OCI-M1 (cell line): ENCODE measurements at regions not wholly inside any gene's neighbourhood (a gene's known extent, or its start where the extent isn't known, plus 50 kb on each side); places are given as distances from the start of the nearest gene placed in this dataset.

Experiments
- DNase-seq: peaks from one replicate; lab custom pipeline; 2025; lab: John Stamatoyannopoulos, UW

DNA sequence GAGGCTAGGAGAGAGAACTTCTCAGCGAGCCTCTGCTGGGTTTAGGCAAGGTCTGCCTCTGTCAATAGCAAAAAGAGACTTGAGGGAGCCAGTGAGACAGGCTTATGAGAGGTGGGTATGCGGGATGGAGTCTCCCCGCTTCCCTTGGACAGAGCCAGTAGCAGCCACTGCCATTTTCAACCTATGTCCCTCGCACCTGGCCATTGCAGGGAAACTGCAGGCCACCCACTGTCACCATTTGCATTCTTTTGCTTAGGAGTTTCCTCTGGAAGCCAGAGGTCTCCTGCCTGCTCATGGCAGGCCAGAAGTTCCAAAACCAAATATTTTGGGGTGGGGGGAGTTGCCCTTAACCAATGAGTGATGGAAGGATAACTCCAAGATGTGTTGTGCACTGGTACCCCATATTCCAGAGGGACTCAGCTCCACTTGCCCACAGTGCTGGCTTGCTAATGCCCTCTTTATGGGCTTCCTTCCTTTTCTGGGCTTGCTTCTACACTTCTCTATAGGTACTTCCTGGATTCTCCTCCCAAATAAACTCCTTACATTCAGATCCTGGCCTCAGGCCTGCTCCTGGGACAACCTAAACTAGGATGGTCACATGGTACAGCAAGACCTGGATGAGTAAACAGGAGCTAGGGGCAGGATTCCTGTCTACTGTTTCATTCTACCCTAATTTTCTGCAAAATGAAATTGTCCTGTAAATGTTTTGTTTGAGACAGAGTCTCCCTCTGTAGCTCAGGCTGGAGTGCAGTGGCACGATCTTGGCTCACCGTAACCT, 108.9 kb upstream of the PROK2 start:
- DNase-seq = no peak

GRCh38 chr3:71893122-71893521, 108.2 kb upstream of the PROK2 start:
- DNase-seq = no peak

DNA sequence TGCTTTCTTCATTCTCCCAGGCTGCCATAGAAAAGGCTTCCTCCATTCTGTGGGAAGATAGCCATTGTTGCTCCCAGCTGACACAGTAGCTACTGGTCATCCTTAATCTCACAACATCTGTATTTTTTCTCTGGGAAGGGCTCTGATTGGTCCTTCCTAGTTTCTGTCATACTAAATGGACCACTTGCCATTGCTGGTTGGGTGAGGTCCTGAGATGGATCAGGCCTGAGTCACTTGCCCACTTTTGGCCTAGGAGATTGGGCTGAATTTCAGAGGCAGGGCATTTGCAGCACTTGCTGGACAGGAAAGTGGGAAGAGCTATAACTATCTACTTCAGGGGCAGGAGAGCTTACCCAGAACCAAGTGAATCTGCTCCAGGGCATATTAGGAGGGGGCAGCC, 106.5 kb upstream of the PROK2 start:
- DNase-seq = no peak

- no peak for DNase-seq
Observed at GRCh38 chr3:71890356-71890931, 105.5 kb upstream of the PROK2 start.

DNA sequence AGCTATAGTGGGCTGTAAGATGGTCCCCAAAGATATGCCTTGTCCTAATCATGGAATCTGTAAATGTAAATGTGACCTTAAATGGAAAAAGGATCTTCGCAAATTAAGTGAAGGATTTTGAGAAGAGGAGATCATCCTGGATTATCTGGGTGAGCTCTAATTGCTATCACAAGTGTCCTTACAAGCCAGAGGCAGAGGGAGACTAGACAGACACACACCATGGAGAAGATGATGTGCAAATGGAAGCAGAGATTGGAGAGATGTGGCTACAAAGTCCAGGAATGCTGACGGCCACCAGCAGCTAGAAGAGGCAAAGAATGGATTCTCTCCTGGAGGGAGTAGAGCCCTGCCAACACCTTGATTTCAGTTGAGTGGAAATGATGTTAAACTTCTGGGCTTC, 102.3 kb upstream of the PROK2 start:
- DNase-seq = no peak

GRCh38 chr3:71885006-71885405, 100.1 kb upstream of the PROK2 start:
- DNase-seq = no peak

DNA sequence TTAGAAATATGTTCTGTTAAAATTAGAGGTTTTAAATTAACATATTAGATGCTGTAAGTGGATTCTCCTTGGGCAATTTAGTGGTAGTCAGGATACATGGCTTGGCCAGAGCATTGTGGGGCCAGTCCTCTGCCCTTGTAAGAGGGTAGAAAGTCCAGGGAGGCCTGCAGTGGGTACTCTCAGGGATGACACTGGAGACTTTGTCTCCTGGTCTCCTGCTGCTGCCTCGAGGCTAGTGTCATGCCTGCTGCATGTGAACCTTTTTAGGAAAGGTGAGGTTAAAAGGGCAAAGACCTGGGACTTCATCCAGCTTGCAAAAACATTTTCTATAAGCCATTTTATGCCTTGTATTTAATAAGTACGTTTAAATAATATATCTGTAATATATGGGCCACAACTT, 96.8 kb upstream of the PROK2 start:
- DNase-seq = no peak

DNA sequence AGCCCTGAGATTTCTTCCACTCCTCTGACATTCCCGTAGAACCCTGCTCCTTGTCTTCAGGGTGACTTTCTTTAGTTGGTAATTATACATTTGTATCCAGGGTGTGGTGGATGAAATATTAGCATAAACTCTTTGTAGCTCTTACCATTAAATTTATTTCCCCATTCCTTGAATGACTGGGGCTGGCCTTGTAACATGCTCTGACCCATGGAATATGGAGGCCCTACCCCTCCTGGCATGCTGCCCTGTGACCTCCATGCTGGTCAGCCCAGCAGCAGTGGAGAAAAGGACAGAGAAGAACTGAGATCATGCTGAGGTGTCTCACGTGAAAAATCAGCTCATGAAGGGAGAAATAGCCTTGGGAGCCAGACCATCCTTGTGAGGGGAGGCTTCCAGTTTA, 96.1 kb upstream of the PROK2 start:
- no peak for DNase-seq

- no peak for DNase-seq
Observed at GRCh38 chr3:71879089-71879488, 94.1 kb upstream of the PROK2 start.

DNA sequence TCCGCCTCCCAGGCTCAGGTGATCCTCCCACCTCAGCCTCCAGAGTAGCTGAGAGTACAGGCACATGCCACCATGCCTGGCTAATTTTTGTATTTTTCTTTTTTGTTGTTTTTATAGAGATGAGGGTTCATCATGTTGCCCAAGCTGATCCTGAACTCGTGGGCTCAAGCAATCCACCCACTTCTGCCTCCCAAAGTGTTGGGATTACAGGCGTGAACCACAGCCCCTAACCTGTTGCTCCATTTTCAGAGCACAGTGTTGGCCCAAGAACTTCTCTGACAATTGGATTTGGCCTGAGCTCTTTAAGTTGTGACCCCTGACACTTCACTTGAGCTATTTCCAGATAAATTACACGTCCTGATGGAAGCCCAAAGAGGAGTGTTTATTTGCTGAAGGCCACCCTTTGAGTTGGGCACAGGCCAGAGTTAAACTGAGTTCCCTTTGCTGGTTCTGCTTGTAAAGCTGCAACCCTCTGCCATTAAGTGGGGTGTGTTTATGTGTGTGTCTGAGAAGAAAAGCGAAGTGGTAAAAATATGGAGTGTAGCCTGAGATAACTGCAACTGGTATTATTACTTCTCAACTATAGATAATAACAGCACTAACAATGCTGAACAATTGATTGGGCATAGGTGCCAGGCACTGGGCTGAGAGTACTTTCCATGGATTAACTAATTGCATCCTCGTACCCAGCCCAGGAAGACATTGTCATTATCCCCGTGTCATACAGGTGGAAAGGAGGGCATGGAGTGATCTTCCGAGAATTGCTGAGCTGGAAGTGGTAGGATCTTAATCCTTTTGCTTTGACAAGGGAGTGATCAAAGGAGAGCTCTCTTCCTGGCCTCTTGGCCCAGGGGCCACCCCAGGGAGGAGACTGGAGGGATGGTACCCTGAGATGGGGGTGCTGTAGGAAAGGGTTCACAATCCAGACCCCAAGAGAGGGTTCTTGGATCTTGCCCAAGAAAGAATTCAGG, 91.5 kb upstream of the PROK2 start:
- DNase-seq = no peak

DNA sequence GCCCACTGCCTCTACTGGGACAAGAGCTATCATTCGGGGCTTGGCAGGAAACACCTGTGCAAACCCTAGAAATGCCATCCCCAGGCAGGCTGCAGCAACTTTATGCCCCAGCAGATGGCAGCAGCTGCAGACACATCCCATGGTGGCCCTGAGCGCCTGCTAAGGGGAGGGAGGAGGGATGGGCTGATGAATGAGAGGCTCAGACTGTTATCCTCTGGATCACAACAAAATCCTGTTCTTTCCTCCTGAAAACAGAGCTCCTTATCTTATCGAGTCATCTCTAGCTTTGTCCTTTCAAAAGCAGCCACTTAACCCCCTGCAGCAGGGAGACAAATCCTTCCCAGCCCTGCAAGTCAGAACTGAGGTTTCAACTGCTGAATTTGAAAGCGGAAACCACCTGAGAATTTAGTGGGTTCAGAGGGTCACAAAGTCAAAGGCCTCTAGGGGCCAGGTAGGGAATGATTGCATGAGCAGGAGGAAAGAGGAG, 90.6 kb upstream of the PROK2 start:
- DNase-seq = peak; percentile 72

DNA sequence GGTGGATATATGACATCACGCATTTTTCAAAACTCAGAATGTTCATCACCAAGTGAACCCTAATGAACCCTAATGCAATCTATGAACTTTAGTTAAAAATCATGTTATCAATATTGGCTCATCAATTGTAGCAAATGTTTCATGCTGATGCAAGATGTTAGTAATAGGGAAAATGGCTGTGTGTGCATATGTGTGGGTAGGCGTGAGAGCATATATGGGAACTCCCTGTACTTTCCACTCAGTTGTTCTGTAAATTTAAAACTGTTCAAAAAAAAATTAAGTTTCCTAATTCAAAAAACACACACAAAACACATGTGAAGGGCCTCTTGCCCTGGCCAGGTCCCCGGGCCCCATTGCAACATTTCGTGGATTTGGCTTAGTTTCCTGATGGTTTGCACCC, 89.7 kb upstream of the PROK2 start:
- DNase-seq = peak; percentile 5

DNA sequence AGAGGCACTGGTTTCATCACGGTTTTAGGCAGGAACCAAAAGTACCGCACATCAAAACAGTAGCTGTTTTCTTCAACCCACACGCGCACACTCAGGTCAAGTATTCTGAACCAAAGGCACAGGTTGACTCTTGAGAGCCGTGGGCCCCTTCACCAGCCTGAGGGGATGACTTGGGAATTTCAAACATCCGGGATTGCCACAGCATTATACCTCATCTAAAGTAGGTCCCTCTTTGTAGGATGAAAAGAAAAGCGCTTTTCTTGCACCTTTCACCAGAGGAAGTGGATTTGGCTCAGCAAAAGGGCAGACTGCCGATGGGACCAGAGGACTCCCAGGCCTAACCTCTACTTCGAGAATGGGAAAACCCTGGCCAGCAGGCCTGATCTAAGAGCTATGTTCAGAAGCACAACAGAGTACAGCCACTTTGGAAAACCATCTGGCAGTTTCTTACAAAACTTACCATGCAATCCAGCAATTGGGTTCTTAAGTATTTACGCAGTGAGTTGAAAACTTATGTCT, 88.2 kb upstream of the PROK2 start:
- peak; percentile 5 for DNase-seq

DNA sequence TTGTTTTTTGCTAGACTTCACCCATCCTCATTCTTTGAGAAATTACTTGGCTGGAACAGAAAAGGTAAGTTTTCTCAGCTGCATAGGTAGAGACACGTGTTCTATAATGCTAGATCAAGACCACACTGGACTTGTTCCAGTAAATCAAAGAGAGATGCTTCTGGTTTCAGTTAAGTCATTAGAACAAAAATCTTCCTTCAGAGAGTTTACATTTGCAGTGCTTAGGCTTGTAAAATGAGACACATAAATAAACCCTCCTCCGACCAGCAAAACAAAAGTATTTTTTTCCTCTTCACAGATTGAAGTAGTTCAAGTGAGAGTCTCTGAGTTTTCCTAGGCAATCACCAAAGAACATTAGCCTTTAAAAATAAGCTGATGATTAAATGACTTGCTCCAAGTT, 87.3 kb upstream of the PROK2 start:
- DNase-seq = peak; percentile 27

DNA sequence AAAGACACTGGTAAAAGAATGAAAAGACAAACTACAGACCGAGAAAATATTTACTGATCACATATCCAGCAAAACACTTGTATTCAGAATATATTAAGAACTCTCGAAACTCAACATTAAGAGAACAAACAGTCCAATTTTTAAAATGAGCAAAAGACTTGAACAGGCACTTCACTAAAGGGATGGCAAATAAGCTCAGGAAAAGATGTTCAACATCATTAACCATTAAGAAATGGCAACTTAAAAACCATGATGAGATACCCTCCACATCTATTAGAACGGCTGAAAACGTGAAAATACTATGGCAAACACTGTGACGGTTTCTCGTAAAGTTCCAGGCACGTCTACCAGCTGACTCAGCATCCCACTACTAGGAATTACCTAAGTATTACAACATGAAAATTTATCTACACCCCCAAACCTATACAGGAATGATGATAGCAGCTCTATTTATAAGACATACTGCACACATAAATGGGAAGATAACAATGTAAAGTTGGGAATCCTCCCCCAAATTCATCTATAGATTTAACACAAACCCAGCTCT, 86.1 kb upstream of the PROK2 start:
- no peak for DNase-seq

GRCh38 chr3:71868876-71869275, 83.9 kb upstream of the PROK2 start:
- DNase-seq = peak; percentile 5

DNA sequence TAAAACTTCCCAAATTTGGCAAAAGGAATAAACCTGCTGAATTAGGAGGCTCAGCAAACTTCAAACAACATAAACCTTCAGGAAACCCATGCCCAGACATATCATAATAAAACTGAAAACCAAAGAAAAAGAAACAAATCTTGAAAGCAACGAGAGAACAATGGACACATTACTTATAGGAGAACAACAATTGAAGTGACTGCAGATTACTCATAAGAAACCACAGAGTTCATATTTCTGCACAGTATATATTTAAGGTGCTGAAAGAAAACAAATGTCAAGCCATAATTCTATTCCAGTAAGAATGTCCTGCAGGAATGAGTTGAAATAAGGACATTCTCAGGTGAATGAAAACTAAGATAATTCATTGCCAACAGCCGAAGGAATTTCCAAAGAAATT, 80.8 kb upstream of the PROK2 start:
- no peak for DNase-seq

GRCh38 chr3:71863563-71864190, 78.7 kb upstream of the PROK2 start:
- DNase-seq = no peak

DNA sequence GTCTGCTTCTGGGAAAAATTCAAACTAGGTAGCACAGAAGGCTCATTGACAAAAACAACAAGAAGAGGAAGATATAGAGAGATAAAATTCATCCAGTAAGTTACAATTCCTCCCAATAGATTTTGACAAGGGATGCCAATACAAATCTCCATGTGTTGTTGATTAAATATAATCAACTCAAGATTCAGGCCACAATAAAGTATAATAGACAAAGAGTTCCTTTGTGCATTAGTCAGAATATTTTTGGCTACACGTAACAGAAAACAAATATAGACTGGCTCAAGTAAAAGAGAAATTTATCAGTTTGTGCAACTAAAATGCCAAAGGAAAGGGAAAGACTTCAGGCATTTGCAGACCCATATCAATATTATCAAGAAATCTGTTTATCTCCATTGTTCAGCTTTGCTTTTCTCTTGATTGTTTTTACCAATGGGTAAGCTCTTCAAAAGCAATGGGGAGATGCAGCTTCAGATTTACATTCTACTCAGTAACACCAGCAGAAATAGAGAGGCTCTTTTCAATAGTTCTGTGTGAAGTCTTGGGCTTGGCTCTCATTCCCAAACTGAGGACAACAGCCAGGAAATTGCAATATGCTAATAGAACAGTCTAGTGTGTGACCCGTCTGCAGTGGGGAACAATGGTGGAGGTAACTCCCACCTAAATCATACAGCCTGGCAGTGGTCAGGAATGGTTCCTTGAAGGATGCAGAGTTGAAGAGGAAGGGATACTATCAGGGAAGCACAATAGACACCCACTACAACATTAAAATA, 77.6 kb upstream of the PROK2 start:
- DNase-seq = no peak

- peak; percentile 65 for DNase-seq
Observed at GRCh38 chr3:71859123-71859519, 74.2 kb upstream of the PROK2 start.
